Activated CD4-positive, alpha-beta T cell treated with anti-CD3 and anti-CD28 coated beads for 36 hours (primary cell): ENCODE measurements at regions not wholly inside any gene's neighbourhood (a gene's known extent, or its start where the extent isn't known, plus 50 kb on each side); places are given as distances from the start of the nearest gene placed in this dataset.
"Not testable (repeated sequence)": the region's sequence is repeated elsewhere in the genome, so short reads cannot be mapped to it uniquely, and the experiment has no call there.

Experiments
- ATAC-seq: fragments of 200-7000 bp; cut with Tn5 transposase; one replicate; pipeline ENCODE4 v1.10.0; 2021; ENCODE audit warnings: mild to moderate bottlenecking, moderate library complexity
- CTCF ChIA-PET: fragments of 350-600 bp; sonication (Branson Sonifier 250); formaldehyde crosslinking; loops from one replicate; lab custom pipeline; 2021; ENCODE audit warnings: antibody characterized with exemption; lab: Charles Lee
- POLR2A ChIA-PET: fragments of 350-600 bp; sonication (Branson Sonifier 250); formaldehyde crosslinking; loops from one replicate; lab custom pipeline; 2021; ENCODE audit warnings: antibody characterized with exemption, inconsistent platforms; lab: Charles Lee
- DNase-seq: peaks from one replicate; pipeline ENCODE4 v3.0.0-alpha.2; 2020
- H3K27ac Mint-ChIP-seq: one replicate; pipeline ENCODE4 v1.8.0; 2021; ENCODE audit warnings: mixed read lengths
- H3K27me3 Mint-ChIP-seq: one replicate; pipeline ENCODE4 v1.8.0; 2021; ENCODE audit warnings: mixed read lengths
- H3K36me3 Mint-ChIP-seq: one replicate; pipeline ENCODE4 v1.8.0; 2021; ENCODE audit warnings: low read depth, mixed read lengths
- H3K4me1 Mint-ChIP-seq: one replicate; pipeline ENCODE4 v1.8.0; 2021; ENCODE audit warnings: mixed read lengths
- H3K4me3 Mint-ChIP-seq: one replicate; pipeline ENCODE4 v1.8.0; 2021; ENCODE audit warnings: mild to moderate bottlenecking, moderate library complexity, mixed read lengths
- H3K9me3 Mint-ChIP-seq: one replicate; pipeline ENCODE4 v1.8.0; 2021; ENCODE audit warnings: low read depth, mixed read lengths
- intact Hi-C, 2 experiments: fragments of 100-400 bp; cut with DNase I in 1 of 2; cut with micrococcal nuclease in 1 of 2; formaldehyde crosslinking; loops; one replicate each; pipeline versions ENCODE4 v1.14.2 to v1.15.1; 2022 to 2024; cut with DNase I, micrococcal nuclease

- DNase-seq (no peak), ATAC-seq (peak; percentile 64)
- no peaks in the 10 kb centered on the region for H3K36me3 Mint-ChIP-seq
- peaks cover 15% of the 10 kb centered on the region for H3K4me1 Mint-ChIP-seq
- H3K4me3 Mint-ChIP-seq = no peak overlapping the region
- ChIA-PET CTCF (interaction anchor here (0.9 kb wide), 1 partner anchor 128 kb away, joined by 3 read pairs; no protein-coding TSS in a partner anchor), POLR2A (no interaction called here)
- intact Hi-C loops = no loop called here
- no peaks in the 10 kb centered on the region for H3K27me3 Mint-ChIP-seq
- peaks cover 2% of the 10 kb centered on the region for H3K9me3 Mint-ChIP-seq
- H3K27ac Mint-ChIP-seq = no peak overlapping the region
These were observed 479.7 kb upstream of the RGS6 start for GRCh38 chr14:71452539-71452938.

GRCh38 chr14:71452987-71453386 lies 479.2 kb upstream of the RGS6 start:
- intact Hi-C loops = no loop called here
- ChIA-PET POLR2A (no interaction called here), CTCF (interaction anchor here (0.9 kb wide), 1 partner anchor 128 kb away, joined by 3 read pairs; no protein-coding TSS in a partner anchor)

DNA sequence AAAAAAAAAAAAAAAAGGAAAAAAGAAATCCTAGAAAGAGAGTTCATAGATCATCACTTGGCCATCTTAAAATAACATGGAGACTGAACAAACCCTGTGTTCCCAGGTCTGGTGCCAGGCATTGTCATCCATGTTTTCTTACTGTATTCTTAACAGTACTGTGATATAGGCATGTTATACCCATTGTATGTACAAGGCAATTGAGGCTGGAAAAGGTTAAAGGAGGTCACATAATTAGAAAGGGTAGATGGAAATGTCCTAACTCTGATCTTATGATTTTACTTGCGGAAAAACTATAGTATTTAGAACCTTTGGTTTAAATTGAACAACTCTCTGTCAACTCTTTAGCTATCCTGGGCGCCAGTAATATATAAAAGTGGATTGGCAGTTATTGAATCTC lies 478.2 kb upstream of the RGS6 start:
- H3K36me3 Mint-ChIP-seq = peaks cover 1% of the 10 kb centered on the region
- no peaks in the 10 kb centered on the region for H3K27me3 Mint-ChIP-seq
- DNase-seq (no peak), ATAC-seq (no peak)
- H3K4me1 Mint-ChIP-seq = peaks cover 15% of the 10 kb centered on the region
- no peak overlapping the region for H3K27ac Mint-ChIP-seq
- ChIA-PET CTCF (no interaction called here), POLR2A (no interaction called here)
- no peak overlapping the region for H3K4me3 Mint-ChIP-seq
- intact Hi-C loops = no loop called here
- peaks cover 2% of the 10 kb centered on the region for H3K9me3 Mint-ChIP-seq

More at GRCh38 chr14:71452987-71453386, 479.2 kb upstream of the RGS6 start:
- ATAC-seq = no peak
- Mint-ChIP-seq H3K36me3 (no peaks in the 10 kb centered on the region), H3K27ac (no peak overlapping the region), H3K9me3 (peaks cover 2% of the 10 kb centered on the region), H3K4me1 (peaks cover 15% of the 10 kb centered on the region), H3K4me3 (no peak overlapping the region), H3K27me3 (no peaks in the 10 kb centered on the region)
- DNase-seq = no peak

- intact Hi-C loops = no loop called here
These were observed 477.5 kb upstream of the RGS6 start for GRCh38 chr14:71454513-71455332.

DNA sequence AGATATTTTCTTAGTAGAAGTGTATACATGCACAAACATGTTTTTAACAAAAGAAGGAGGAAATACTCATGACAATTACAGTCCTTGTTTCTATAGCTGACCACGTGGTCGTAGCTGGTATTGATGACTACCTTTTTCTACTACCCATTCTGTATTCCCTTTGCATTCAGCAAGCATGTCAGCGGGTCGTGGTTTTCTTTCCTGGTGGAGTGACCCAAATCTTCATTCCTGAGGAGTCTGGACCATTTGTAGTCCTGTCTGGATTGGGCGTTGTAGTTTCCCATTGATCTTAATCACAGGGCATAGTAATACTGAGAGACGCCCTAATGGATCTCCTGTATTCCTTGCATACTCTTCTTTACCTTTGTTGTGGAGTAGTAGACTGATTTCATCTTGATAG lies 472.1 kb upstream of the RGS6 start:
- CTCF ChIA-PET = no interaction called here
- peaks cover 27% of the 10 kb centered on the region for H3K36me3 Mint-ChIP-seq
- ATAC-seq (no peak), DNase-seq (no peak)
- H3K4me3 Mint-ChIP-seq = no peak overlapping the region
- no peak overlapping the region for H3K27ac Mint-ChIP-seq
- POLR2A ChIA-PET = no interaction called here
- no peaks in the 10 kb centered on the region for H3K27me3 Mint-ChIP-seq
- intact Hi-C loops = no loop called here
- peaks cover 3% of the 10 kb centered on the region for H3K9me3 Mint-ChIP-seq
- H3K4me1 Mint-ChIP-seq = peaks cover 2% of the 10 kb centered on the region

More at GRCh38 chr14:71454513-71455332, 477.5 kb upstream of the RGS6 start:
- ATAC-seq (no peak), DNase-seq (no peak)
- ChIA-PET POLR2A (no interaction called here), CTCF (interaction anchor here (0.7 kb wide), 1 partner anchor 530 kb away, joined by 3 read pairs; no protein-coding TSS in a partner anchor)
- H3K27me3 Mint-ChIP-seq = no peaks in the 10 kb centered on the region
- H3K9me3 Mint-ChIP-seq = peaks cover 2% of the 10 kb centered on the region
- peaks cover 3% of the 10 kb centered on the region for H3K36me3 Mint-ChIP-seq
- peaks cover 15% of the 10 kb centered on the region for H3K4me1 Mint-ChIP-seq
- no peak overlapping the region for H3K4me3 Mint-ChIP-seq
- H3K27ac Mint-ChIP-seq = peak overlapping the region; percentile 3

DNA sequence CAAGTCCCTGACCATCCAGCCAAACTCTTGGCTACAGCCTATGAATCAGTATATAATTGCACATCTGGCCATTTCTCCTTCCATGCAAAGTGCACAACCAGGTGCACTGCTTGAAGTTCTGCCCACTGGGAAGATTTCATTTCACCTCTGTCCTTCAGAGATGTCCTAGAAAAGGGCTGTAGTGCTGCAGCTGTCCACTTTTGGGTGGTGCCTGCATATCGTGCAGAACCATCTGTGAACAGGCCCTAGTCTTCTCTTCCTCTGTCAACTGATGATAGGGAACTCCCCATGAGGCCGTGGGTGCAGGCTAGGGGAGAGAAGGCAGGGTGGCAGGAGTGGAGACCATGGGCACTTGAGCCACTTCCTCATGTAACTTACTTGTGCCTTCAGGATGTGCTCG lies 470.6 kb upstream of the RGS6 start:
- H3K36me3 Mint-ChIP-seq = peaks cover 27% of the 10 kb centered on the region
- ATAC-seq, H3K27me3 Mint-ChIP-seq, DNase-seq, intact Hi-C loops, H3K4me3 Mint-ChIP-seq, POLR2A ChIA-PET, H3K4me1 Mint-ChIP-seq, H3K9me3 Mint-ChIP-seq, CTCF ChIA-PET, H3K27ac Mint-ChIP-seq: not testable (repeated sequence)

- CTCF ChIA-PET = no interaction called here
- Mint-ChIP-seq H3K4me1 (no peaks in the 10 kb centered on the region), H3K4me3 (no peak overlapping the region), H3K36me3 (peaks cover 31% of the 10 kb centered on the region), H3K27ac (no peak overlapping the region), H3K27me3 (no peaks in the 10 kb centered on the region), H3K9me3 (peaks cover 3% of the 10 kb centered on the region)
- POLR2A ChIA-PET = no interaction called here
- intact Hi-C loops = no loop called here
- DNase-seq (no peak), ATAC-seq (no peak)
These were observed 468.4 kb upstream of the RGS6 start for GRCh38 chr14:71463807-71464206.

DNA sequence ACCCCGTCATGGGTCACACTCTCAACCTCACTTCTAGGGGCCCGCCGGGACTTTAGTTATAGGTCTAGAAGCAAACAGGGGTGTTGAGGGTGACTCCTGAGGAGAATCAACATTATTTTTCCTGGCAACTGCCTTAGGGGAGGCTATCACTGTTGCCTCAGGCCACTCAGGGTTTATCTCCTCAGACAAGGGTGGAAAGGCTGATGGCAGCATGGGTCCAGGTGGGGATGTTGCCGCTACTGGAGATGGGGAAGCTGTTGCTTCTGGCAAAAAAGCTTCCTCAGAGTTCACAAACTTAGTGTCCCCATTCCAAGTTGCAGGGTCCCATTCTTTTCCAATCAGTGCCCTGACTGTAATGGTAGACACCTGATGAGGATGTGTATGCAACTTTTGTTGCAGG lies 467.4 kb upstream of the RGS6 start:
- DNase-seq (no peak), ATAC-seq (no peak)
- H3K36me3 Mint-ChIP-seq = peaks cover 28% of the 10 kb centered on the region
- H3K9me3 Mint-ChIP-seq = peaks cover 3% of the 10 kb centered on the region
- H3K4me1 Mint-ChIP-seq = peaks cover 4% of the 10 kb centered on the region
- ChIA-PET POLR2A (no interaction called here), CTCF (interaction anchor here (0.8 kb wide), 1 partner anchor 8 kb away, joined by 3 read pairs; no protein-coding TSS in a partner anchor)
- no peak overlapping the region for H3K27ac Mint-ChIP-seq
- no peak overlapping the region for H3K4me3 Mint-ChIP-seq
- intact Hi-C loops = no loop called here
- H3K27me3 Mint-ChIP-seq = no peaks in the 10 kb centered on the region

- POLR2A ChIA-PET = no interaction called here
- peaks cover 25% of the 10 kb centered on the region for H3K36me3 Mint-ChIP-seq
- H3K27me3 Mint-ChIP-seq = no peaks in the 10 kb centered on the region
- H3K27ac Mint-ChIP-seq = no peak overlapping the region
- CTCF ChIA-PET = interaction anchor here (0.8 kb wide), 1 partner anchor 9 kb away, joined by 3 read pairs; no protein-coding TSS in a partner anchor
- no peak for DNase-seq
- peaks cover 3% of the 10 kb centered on the region for H3K9me3 Mint-ChIP-seq
- no peak overlapping the region for H3K4me3 Mint-ChIP-seq
- intact Hi-C loops = no loop called here
- ATAC-seq = no peak
- peaks cover 8% of the 10 kb centered on the region for H3K4me1 Mint-ChIP-seq
These were observed 466.9 kb upstream of the RGS6 start for GRCh38 chr14:71465316-71465715.

- POLR2A ChIA-PET = no interaction called here
These were observed 466.0 kb upstream of the RGS6 start for GRCh38 chr14:71466251-71466650.

DNA sequence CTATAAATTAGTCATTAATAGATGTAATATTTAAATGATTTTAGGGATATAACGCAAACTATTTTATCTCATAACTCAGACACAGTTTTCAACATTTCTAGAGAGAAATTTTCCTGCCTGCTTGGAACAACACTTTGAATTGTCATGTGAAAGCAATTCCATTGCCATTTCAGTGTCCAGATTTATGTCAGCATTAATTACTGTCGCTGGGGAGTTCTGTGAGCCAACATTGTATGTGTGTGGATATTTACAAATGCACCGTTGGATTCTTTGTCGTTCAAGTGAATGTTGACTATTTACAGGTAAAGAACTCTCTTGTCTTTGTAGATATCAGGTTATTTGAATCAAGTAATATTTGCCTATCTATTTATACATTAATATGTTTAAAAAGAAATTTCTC lies 465.3 kb upstream of the RGS6 start:
- H3K36me3 Mint-ChIP-seq = peaks cover 16% of the 10 kb centered on the region
- DNase-seq = no peak
- no peaks in the 10 kb centered on the region for H3K27me3 Mint-ChIP-seq
- CTCF ChIA-PET = no interaction called here
- no peak for ATAC-seq
- no peak overlapping the region for H3K4me3 Mint-ChIP-seq
- intact Hi-C loops = no loop called here
- H3K4me1 Mint-ChIP-seq = peaks cover 16% of the 10 kb centered on the region
- no peak overlapping the region for H3K27ac Mint-ChIP-seq
- POLR2A ChIA-PET = no interaction called here
- H3K9me3 Mint-ChIP-seq = peaks cover 3% of the 10 kb centered on the region

More at GRCh38 chr14:71466251-71466650, 466.0 kb upstream of the RGS6 start:
- DNase-seq (no peak), ATAC-seq (no peak)
- Mint-ChIP-seq H3K27ac (no peak overlapping the region), H3K4me3 (no peak overlapping the region), H3K4me1 (peaks cover 10% of the 10 kb centered on the region), H3K36me3 (peaks cover 23% of the 10 kb centered on the region), H3K27me3 (no peaks in the 10 kb centered on the region), H3K9me3 (peaks cover 3% of the 10 kb centered on the region)
- intact Hi-C loops = no loop called here
- CTCF ChIA-PET = interaction anchor here (0.6 kb wide), 1 partner anchor 416 kb away, joined by 5 read pairs; no protein-coding TSS in a partner anchor

GRCh38 chr14:71467361-71467811 lies 464.8 kb upstream of the RGS6 start:
- ChIA-PET CTCF (no interaction called here), POLR2A (no interaction called here)
- Mint-ChIP-seq H3K36me3 (peaks cover 15% of the 10 kb centered on the region), H3K27me3 (no peaks in the 10 kb centered on the region), H3K4me3 (no peak overlapping the region), H3K9me3 (peaks cover 3% of the 10 kb centered on the region), H3K27ac (no peak overlapping the region), H3K4me1 (peaks cover 20% of the 10 kb centered on the region)
- ATAC-seq (no peak), DNase-seq (no peak)
- intact Hi-C loops = no loop called here
